ACHN (cell line): ENCODE measurements at regions not wholly inside any gene's neighbourhood (a gene's known extent, or its start where the extent isn't known, plus 50 kb on each side); places are given as distances from the start of the nearest gene placed in this dataset.

Experiments used
- DNase-seq: peaks from one replicate; pipeline ENCODE4 v3.0.0-alpha.2; 2015
- in situ Hi-C: cut with HindIII; loops from 2 replicates; pipeline ENCODE4 v1.10.0; 2017; ENCODE audit warnings: low sequenced_read_pairs, low pct_ligation_motif_present, low pct_unique_long_range_greater_than_20kb

DNA sequence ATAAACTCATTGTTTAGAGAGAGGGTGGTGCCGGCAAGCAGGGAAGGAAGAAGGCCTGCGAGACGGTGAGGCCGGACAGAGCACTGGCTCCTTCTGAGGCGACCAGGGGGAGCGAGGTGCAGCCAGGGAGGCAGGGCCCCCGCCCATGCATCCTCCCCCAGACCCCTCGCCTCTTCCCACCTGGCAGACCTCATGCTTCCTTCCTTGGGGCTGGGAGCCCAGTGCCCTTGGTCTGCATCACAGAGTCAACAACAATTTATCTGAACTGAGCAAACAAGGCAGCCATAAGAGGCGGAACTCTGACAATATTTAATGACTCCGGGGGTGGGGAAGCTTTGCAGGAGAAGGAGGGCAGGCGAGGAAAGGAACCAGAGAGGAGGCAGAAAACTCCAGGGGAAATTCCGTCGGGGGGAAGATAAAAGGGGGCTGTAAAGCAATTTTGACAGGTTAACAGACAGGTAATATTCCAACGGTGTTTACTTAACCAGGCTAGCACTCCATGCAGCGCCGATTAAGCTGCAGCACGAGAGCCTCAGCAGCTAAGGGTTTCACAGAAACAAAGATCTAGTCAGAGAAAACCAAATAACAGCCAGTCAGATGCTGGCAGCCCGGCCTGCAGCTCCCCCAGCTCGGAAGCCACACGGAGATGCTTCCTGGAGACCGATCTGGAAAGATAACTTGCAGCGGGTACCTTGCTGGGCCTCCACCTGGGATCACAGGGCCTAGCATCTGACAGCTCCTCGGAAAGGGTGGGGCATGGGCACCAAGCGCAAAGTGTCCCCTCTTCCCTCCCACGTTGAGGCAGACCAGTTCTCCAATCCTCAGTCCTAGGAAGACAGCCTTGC lies 398.2 kb downstream of the SOX9 start:
- in situ Hi-C loops: no loop called here
- DNase-seq: no peak

- DNase-seq: no peak
- in situ Hi-C loops: no loop called here
Observed at GRCh38 chr17:72519598-72519936, 398.7 kb downstream of the SOX9 start.

- DNase-seq: no peak
- in situ Hi-C loops: no loop called here
Observed at GRCh38 chr17:72520665-72521303, 400.0 kb downstream of the SOX9 start.

- in situ Hi-C loops: no loop called here
- no peak for DNase-seq
Observed at GRCh38 chr17:72523491-72523890, 402.7 kb downstream of the SOX9 start.

DNA sequence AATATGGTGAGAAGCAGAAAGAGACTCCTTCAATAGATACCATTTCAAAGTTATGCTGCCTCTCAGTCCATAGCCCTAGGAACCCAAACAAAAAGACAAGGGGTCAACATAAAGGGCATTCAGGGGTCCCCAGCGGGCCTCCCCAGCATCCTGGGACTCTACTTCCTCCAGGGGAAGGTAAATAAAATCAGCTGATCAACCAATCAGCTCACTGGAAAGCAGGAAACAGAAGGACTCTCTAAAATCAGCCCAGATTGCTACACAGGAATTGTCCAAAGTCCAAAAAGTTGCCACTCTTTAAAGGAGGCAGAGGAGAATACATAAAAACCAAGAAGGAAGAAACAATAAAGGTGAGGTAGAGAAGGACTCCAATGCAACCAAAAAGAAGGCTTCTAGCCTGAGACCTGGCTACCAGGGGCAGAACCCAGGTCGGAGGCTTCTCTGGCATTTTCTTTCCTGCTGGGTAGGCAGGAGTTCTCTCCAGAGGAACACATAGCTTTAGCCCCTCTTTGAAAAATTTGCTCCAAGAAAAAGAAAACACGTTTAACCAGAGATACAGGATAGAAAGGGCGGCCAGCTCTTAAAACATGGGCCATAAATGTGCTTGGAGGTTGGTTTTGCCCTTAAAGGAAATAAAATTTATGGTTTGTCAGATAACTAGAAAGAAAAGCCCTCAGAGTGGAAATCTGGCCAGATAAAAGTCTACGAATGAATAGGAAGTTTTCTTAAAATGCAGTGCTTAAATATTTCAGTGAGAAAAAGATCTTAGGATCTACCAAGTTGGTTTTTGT lies 404.6 kb downstream of the SOX9 start:
- in situ Hi-C loops: no loop called here
- no peak for DNase-seq

DNA sequence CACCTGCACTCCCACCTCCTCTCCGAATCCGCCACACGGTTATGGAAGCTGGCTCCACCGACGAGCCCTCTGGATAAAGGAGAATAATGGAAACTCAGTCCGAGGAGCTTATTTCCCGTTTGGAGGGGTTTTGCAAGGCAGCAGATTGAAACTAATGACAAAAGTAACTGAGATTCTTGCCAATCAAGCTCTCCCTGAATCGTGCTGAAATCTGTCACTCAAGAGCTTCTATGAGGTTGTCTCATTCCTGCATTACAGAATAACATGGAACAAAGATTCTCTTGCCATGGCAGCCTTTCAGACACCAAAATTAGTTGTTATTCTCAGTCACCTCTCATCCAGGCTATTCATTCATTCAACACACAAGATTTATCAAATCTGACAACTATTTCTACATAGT lies 405.9 kb downstream of the SOX9 start:
- DNase-seq: no peak
- in situ Hi-C loops: no loop called here

DNA sequence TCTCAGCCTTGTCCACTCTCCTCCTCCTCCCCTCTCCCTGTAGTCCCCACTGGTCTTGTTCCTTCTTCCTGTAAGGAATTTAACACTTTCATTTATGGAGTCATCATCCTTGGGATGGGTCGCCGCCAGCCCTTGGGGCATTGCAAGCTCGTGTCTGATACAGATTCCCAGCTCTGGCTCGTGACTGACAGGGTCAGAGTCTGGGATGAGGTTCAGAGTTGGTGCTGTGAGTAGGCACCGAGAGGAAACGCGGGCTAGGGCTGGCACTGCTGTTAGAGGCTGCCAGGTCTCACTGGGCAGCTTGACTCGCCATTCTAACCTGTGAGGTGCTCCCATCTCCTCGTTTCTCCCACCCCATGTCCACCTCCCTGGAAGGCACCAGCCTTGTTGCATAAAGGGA lies 407.0 kb downstream of the SOX9 start:
- no peak for DNase-seq
- in situ Hi-C loops: no loop called here

DNA sequence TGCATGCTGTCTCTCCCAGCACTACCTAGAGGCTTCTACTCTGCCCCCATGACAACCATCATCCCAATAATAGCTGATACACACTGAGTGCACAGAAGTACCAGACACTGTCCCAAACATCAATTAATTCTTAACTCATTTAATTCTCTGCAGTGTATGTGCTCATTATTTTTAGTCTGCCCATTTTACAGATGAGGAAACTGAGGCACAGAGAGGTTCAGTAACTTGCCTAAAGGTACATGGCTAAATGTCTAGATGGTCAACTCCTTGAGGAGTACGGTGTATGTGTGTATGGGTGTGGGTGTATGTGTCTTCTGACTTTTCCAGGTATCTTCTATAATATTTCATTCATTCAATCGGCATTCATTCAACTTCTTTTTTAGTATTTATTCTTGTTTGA lies 407.9 kb downstream of the SOX9 start:
- in situ Hi-C loops: no loop called here
- no peak for DNase-seq

DNA sequence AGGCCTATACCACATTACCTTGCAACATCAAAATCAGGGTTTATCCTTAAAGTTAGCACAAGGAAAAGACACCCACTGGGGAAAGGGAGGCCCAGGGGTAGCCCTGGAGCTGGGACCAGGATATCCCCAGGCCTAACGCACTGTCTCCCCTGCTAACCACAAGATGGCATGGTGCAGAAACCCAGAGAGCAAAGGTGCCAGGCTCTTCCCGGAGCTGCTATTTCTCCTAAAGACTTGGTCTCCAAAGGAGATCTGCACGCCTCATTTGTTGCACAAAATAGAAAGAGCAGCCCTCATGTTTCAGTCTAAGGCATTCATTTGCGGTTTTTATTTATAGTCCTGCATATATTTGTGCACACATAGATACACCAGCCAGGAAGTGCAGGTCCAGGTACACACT lies 408.6 kb downstream of the SOX9 start:
- in situ Hi-C loops: no loop called here
- no peak for DNase-seq

DNA sequence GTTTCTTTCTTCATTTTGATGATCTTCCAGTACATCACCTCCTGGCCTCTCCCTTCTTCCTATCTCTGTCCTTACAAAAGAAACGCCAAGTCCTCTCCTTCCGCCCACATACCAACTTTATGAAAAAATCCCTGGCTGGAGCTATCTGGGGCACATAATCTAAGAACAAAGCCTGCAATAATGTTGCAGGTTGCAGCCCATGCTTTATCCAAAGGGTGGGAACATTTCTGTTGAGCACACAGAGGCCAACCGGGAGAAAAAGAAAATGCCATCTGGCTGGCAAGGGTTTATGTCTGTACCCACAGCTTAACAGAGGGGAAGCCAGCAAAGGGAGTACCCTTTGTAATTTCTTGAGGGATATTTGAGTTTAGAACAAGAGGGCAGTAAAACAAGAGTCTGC lies 409.6 kb downstream of the SOX9 start:
- in situ Hi-C loops: no loop called here
- no peak for DNase-seq

GRCh38 chr17:72531729-72532128 lies 410.9 kb downstream of the SOX9 start:
- in situ Hi-C loops: no loop called here
- DNase-seq: no peak

DNA sequence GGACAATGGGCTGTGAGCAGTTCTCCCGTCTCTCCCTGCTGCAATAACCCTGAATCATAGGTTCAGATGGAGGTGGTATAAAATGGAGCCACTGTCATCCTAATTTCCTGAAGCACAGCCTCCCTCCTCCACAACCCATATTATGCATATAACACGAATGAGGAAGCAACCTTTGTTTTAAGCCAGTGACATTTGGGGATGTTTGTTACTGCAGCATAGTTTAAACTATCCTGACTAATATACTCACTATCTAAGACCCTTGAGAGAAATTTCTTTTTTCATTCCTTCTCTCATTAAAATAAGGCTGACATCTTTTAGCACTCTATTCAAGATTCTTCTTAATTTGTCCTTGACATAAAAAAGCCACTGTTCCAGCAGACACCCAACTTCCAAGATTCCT lies 413.4 kb downstream of the SOX9 start:
- in situ Hi-C loops: no loop called here
- DNase-seq: no peak

DNA sequence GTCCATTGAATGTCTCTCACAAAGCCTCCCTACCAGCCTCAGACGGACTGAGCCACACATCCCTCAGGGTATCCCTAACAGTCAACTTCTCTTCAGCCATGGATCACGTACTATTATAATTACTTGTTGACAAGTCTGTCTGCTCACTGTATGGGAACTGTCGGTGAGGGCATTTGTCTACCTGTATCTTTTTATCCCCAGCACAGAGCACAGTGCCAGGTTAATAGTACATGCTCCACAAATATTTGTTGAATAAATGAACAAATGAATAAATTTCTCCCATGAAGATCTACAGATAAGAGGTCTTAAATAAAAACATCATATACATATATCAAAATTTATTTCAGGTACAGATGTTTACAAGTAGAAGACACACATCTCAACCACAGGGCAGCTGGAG lies 414.0 kb downstream of the SOX9 start:
- no peak for DNase-seq
- in situ Hi-C loops: no loop called here

- in situ Hi-C loops: no loop called here
- DNase-seq: no peak
Observed at GRCh38 chr17:72535346-72535745, 414.5 kb downstream of the SOX9 start.

DNA sequence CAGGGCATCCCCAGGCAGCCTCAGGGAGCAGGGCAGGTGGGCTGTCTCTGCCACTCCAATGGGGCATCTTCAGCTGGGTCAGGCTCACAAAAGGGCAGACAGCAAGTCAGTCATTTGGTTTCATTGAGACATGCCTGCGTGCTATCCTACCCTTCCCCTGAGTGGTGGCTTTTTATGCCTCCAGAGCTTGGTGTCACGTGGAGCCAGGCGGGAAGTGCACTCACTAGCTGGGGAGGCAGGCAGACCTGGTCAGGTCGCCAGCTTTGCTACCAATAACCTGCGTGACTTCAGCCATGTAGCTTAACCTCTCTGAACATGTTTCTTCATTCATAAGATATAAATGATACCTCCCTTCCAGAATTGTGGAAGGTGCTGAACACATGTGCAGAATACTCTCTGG lies 415.0 kb downstream of the SOX9 start:
- in situ Hi-C loops: no loop called here
- no peak for DNase-seq

DNA sequence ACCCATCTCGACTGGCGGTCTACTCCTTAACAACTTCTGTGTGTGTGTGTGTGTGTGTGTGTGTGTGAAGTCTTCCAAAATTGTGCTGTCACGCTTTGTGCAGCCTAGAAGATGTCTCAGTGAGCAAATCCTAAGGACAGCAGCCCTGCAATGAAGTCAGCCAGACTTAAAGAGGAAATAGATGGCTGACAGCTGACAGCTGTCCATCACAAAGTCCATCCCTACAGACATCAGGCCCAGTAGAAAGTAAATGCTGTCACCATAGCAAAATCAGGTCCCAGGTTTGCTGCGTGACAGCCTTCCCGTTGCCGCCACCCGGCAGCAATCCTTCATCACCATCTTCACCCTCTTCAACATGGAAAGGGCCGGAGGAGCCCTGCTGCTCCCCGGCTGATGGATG lies 416.0 kb downstream of the SOX9 start:
- in situ Hi-C loops: no loop called here
- no peak for DNase-seq

GRCh38 chr17:72538443-72538842 lies 417.6 kb downstream of the SOX9 start:
- no peak for DNase-seq
- in situ Hi-C loops: no loop called here

DNA sequence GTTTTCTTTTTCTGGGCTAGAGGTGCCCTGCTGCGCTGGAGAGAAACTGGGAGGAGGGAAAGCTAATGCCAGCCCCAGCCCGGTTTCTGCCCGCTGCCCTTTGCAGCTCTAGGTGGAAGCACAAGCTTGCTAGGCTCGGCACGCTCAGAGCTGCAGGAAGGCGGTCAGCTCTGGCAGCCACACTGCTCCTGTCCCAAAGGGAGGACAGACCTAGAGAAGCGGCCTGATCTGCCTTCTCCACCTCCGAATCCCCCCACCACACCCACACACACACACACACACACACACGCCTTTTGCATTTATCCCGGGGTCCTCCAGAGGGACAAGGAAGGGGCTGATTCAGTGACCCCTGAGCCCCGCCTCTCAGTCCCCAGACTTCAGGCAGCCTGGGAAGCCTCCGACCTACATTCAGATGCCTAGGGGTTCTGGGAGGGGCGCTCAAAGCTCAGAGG lies 418.1 kb downstream of the SOX9 start:
- no peak for DNase-seq
- in situ Hi-C loops: no loop called here

GRCh38 chr17:72539981-72540897 lies 419.4 kb downstream of the SOX9 start:
- in situ Hi-C loops: no loop called here
- peak; percentile 72 for DNase-seq
